ENCODE measurements at regions not wholly inside any gene's neighbourhood (a gene's known extent, or its start where the extent isn't known, plus 50 kb on each side); places are given as distances from the start of the nearest gene placed in this dataset.

DNA sequence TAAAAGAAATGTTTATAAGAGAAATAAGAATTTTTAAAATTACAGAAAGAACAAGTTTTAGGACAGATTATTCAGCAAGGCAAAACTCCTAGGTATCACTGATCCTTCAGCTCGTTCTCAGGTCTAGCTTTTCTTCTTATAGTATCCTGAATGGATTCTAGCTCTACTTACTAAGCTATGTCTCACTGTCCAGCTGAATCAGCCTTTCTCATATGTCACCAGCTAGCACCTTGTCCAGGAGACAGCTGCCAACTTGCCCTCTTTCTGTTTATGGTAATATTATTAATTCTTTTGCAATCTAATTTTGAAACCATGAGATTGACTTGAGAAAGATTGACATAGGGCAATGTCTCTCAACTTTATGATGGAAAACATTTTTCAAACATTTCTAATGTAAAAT, 159.9 kb downstream of the LYPLAL1 start:
- TF ChIP-seq, protein P1, sequence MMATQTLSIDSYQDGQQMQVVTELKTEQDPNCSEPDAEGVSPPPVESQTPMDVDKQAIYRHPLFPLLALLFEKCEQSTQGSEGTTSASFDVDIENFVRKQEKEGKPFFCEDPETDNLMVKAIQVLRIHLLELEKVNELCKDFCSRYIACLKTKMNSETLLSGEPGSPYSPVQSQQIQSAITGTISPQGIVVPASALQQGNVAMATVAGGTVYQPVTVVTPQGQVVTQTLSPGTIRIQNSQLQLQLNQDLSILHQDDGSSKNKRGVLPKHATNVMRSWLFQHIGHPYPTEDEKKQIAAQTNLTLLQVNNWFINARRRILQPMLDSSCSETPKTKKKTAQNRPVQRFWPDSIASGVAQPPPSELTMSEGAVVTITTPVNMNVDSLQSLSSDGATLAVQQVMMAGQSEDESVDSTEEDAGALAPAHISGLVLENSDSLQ (IDR thresholded peaks at IDR 0.05), result no peak
- TF ChIP-seq ZNF384 (IDR thresholded peaks at IDR 0.05) (no peak), SUZ12 (IDR thresholded peaks at IDR 0.05) (no peak), FOXA1 (IDR thresholded peaks at IDR 0.05) (no peak), FOXK2 (IDR thresholded peaks at IDR 0.05) (no peak), FOXM1 (IDR thresholded peaks at IDR 0.05; ENCODE audit: borderline replicate concordance) (no peak), TARDBP (IDR thresholded peaks at IDR 0.05) (no peak)
- DNase-seq (ENCODE audit: extremely low spot score), result no peak
- POLR2A ChIA-PET, result no interaction called here
- CTCF ChIA-PET, result no interaction called here

DNA sequence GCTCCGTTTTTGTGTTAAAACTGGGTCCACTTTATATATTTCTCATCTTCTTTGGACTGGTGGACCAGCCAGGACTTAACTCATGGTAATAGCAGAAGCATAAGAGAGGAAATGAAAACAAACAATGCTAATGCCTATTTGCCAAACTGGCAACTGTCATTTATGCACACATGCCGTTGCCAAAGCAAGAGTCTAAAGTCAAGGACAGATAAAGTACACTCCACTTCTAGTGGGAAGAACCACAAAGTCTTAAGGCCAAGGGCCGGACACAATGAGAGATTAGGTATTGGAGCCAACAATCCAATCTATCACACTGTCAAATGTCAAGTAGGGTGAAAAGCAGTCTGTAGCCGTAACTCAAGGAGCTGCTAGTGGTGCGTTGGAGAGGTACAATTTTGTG, 157.7 kb downstream of the LYPLAL1 start:
- POLR2A ChIA-PET, result no interaction called here
- CTCF ChIA-PET, result no interaction called here
- TF ChIP-seq LEF1 (IDR thresholded peaks at IDR 0.05; ENCODE audit: borderline replicate concordance) (no peak), L3MBTL2 (conservative IDR thresholded peaks at IDR 0.05) (no peak), FOXK2 (IDR thresholded peaks at IDR 0.05) (no peak), ELF4 (IDR thresholded peaks at IDR 0.05) (no peak), ARNT (IDR thresholded peaks at IDR 0.05) (no peak), SUZ12 (IDR thresholded peaks at IDR 0.05) (no peak), FOXA1 (IDR thresholded peaks at IDR 0.05) (no peak), TARDBP (IDR thresholded peaks at IDR 0.05) (no peak), BHLHE40 (IDR thresholded peaks at IDR 0.05; ENCODE audit: borderline replicate concordance) (no peak), NFRKB (IDR thresholded peaks at IDR 0.05) (no peak), HDGF (IDR thresholded peaks at IDR 0.05; ENCODE audit: borderline replicate concordance) (no peak), CTBP1 (IDR thresholded peaks at IDR 0.05; ENCODE audit: borderline replicate concordance) (no peak)

DNA sequence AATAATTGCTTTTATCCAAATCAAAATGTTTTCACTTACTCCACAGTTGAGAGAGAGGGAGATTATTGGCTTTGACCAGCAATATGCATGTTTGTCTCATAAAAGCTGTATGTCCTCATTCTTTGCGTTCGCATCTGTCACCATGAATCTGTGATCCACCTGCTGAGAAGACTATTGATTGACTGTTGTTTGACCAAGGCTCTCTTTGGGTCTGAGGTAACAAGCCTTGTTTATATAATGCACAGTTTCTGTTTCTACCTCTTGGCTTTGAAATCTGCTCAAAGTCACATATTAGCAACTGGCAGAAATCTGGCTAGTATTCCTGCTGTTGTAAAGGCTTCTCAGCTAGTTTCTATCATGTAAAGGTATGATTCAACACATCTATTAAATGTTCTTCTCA, 157.0 kb downstream of the LYPLAL1 start:
- POLR2A ChIA-PET, result no interaction called here
- CTCF ChIA-PET, result no interaction called here
- no peak for DNase-seq (ENCODE audit: extremely low spot score)
- no peak for TF ChIP-seq CTBP1 (IDR thresholded peaks at IDR 0.05; ENCODE audit: borderline replicate concordance)
- TF ChIP-seq ARNT (IDR thresholded peaks at IDR 0.05), result no peak
- TF ChIP-seq LEF1 (IDR thresholded peaks at IDR 0.05; ENCODE audit: borderline replicate concordance), result no peak
- TF ChIP-seq HDGF (IDR thresholded peaks at IDR 0.05; ENCODE audit: borderline replicate concordance), result no peak
- no peak for TF ChIP-seq BHLHE40 (IDR thresholded peaks at IDR 0.05; ENCODE audit: borderline replicate concordance)
- no peak for TF ChIP-seq FOXA1 (IDR thresholded peaks at IDR 0.05)
- TF ChIP-seq TARDBP (IDR thresholded peaks at IDR 0.05), result no peak
- TF ChIP-seq ZNF384 (IDR thresholded peaks at IDR 0.05), result no peak
- TF ChIP-seq, protein P1 (IDR thresholded peaks at IDR 0.05), result no peak
- no peak for TF ChIP-seq SP1 (IDR thresholded peaks at IDR 0.05)
- no peak for TF ChIP-seq ELF4 (IDR thresholded peaks at IDR 0.05)
- no peak for TF ChIP-seq FOXM1 (IDR thresholded peaks at IDR 0.05; ENCODE audit: borderline replicate concordance)
- TF ChIP-seq SUZ12 (IDR thresholded peaks at IDR 0.05), result no peak
- no peak for TF ChIP-seq NFRKB (IDR thresholded peaks at IDR 0.05)
- TF ChIP-seq L3MBTL2 (conservative IDR thresholded peaks at IDR 0.05), result no peak
- TF ChIP-seq FOXK2 (IDR thresholded peaks at IDR 0.05), result no peak

More for the DNA sequence above, 157.7 kb downstream of the LYPLAL1 start:
- no peak for DNase-seq (ENCODE audit: extremely low spot score)

DNA sequence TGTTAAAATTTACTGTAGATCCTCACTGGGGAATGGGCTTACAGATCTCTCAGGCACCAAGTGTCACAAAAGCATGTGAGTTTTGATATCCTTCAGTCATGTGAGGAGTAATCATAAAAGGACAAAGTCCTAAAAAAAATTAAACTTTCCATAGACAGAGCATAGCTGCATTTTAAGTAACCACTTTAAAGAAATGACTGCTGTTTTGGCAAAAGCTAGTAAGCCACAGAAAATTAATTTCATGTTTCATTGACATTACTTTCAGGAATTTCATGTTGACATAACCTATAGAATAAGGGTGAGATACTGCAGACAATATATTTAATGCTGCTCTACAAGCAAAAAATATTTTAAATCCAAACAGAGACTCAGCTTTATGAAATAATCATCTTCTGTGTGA, 156.3 kb downstream of the LYPLAL1 start:
- no peak for DNase-seq (ENCODE audit: extremely low spot score)
- ChIA-PET CTCF (no interaction called here), POLR2A (no interaction called here)
- TF ChIP-seq SP1 (IDR thresholded peaks at IDR 0.05) (no peak), FOXK2 (IDR thresholded peaks at IDR 0.05) (no peak), ZNF384 (IDR thresholded peaks at IDR 0.05) (no peak), CTBP1 (IDR thresholded peaks at IDR 0.05; ENCODE audit: borderline replicate concordance) (no peak), ARNT (IDR thresholded peaks at IDR 0.05) (no peak), BHLHE40 (IDR thresholded peaks at IDR 0.05; ENCODE audit: borderline replicate concordance) (no peak), FOXA1 (IDR thresholded peaks at IDR 0.05) (no peak), TARDBP (IDR thresholded peaks at IDR 0.05) (no peak), NFRKB (IDR thresholded peaks at IDR 0.05) (no peak), L3MBTL2 (conservative IDR thresholded peaks at IDR 0.05) (no peak), LEF1 (IDR thresholded peaks at IDR 0.05; ENCODE audit: borderline replicate concordance) (no peak)
- TF ChIP-seq, protein P1 (IDR thresholded peaks at IDR 0.05), result no peak

DNA sequence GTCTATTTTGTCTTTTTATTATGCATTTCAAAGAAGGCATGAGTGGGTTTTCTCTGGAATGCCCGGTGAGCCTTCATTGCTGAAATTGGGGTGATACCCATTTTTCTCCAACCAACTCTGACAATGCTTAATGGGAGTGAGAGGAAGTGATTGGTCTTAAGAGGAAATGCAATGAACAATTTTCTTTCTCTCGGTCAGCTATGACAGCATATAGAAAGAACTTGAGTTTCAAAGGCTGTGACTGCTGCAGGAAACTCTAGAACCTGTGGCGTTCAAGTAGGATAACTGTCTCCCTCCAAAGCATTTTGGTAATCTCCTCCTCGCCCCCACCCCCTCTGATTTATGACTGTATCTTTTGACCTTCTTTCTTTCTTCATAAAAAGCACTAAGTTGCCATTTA, 155.9 kb downstream of the LYPLAL1 start:
- POLR2A ChIA-PET, result no interaction called here
- CTCF ChIA-PET, result no interaction called here
- no peak for DNase-seq (ENCODE audit: extremely low spot score)
- no peak for TF ChIP-seq BHLHE40 (IDR thresholded peaks at IDR 0.05; ENCODE audit: borderline replicate concordance)
- TF ChIP-seq ARNT (IDR thresholded peaks at IDR 0.05), result no peak
- no peak for TF ChIP-seq TARDBP (IDR thresholded peaks at IDR 0.05)

DNA sequence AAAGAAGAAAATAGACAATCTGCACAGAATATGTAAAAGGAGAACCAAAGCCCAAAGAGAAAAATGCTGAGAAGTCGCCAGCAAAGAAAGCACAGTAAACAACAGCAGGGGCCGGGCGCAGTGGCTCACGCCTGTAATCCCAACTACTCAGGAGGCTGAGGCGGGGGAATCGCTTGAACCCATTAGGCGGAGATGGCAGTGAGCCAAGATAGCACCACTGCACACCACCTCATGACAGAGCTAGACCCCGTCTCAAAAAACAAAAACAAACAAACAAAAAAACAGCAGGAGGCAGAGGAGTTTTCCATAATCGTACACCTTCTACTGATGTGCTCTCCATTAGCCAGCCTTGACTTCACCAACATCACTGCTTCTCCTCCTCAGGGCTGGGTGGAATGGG, 153.2 kb downstream of the LYPLAL1 start:
- DNase-seq (ENCODE audit: extremely low spot score), result no peak
- POLR2A ChIA-PET, result no interaction called here
- CTCF ChIA-PET, result no interaction called here
- TF ChIP-seq FOXK2 (IDR thresholded peaks at IDR 0.05) (no peak), BHLHE40 (IDR thresholded peaks at IDR 0.05; ENCODE audit: borderline replicate concordance) (no peak), CTBP1 (IDR thresholded peaks at IDR 0.05; ENCODE audit: borderline replicate concordance) (no peak), FOXM1 (IDR thresholded peaks at IDR 0.05; ENCODE audit: borderline replicate concordance) (no peak), SUZ12 (IDR thresholded peaks at IDR 0.05) (no peak), SP1 (IDR thresholded peaks at IDR 0.05) (no peak), FOXA1 (IDR thresholded peaks at IDR 0.05) (no peak), TARDBP (IDR thresholded peaks at IDR 0.05) (no peak), LEF1 (IDR thresholded peaks at IDR 0.05; ENCODE audit: borderline replicate concordance) (no peak), NFRKB (IDR thresholded peaks at IDR 0.05) (no peak), L3MBTL2 (conservative IDR thresholded peaks at IDR 0.05) (no peak), HDGF (IDR thresholded peaks at IDR 0.05; ENCODE audit: borderline replicate concordance) (no peak), ARNT (IDR thresholded peaks at IDR 0.05) (no peak), ELF4 (IDR thresholded peaks at IDR 0.05) (no peak)
- TF ChIP-seq, protein P1 (IDR thresholded peaks at IDR 0.05), result no peak

Measured in HEK293T (cell line).